Body of pancreas (tissue), 4 donors: ENCODE measurements at regions not wholly inside any gene's neighbourhood (a gene's known extent, or its start where the extent isn't known, plus 50 kb on each side); places are given as distances from the start of the nearest gene placed in this dataset.

Source experiments
- POLR2A ChIP-seq, 3 donors: fragments of 450-650 bp; IDR thresholded peaks; one replicate each; pipeline ENCODE4 v1.6.1; 2016; ENCODE audit warnings: antibody characterized with exemption in 3 of 3, mild to moderate bottlenecking in 2 of 3
- TF ChIP-seq, protein P1 (sequence below), 7 experiments: fragments of 450-650 bp in 4 of 7; fragments of 200-600 bp in 3 of 7; sonication (generic) in 3 of 7; IDR thresholded peaks; one replicate each; pipeline ENCODE4 v1.5.1; 2016 to 2019; ENCODE audit warnings: antibody characterized with exemption in 7 of 7

DNA sequence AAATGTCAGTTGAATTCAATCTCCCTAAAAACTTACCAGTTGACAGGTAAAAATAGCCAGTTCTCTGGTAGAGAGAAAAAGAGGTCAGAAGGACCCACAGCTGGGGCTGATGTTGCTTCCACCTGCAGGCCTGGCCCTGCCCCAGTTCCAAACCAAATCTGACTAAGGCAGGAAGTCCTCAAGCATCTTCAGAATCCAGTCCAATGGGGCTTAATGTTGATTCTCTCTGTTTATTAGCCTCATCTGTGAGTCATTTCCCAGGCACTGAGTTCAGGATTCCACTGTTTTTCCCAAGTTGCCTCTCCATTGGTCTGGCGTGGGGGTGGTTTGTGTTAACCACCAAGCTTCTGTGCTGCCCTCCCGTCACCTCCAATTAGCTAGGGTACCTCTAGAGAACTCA lies 601.8 kb downstream of the INSC start:
- TF ChIP-seq, protein P1, sequence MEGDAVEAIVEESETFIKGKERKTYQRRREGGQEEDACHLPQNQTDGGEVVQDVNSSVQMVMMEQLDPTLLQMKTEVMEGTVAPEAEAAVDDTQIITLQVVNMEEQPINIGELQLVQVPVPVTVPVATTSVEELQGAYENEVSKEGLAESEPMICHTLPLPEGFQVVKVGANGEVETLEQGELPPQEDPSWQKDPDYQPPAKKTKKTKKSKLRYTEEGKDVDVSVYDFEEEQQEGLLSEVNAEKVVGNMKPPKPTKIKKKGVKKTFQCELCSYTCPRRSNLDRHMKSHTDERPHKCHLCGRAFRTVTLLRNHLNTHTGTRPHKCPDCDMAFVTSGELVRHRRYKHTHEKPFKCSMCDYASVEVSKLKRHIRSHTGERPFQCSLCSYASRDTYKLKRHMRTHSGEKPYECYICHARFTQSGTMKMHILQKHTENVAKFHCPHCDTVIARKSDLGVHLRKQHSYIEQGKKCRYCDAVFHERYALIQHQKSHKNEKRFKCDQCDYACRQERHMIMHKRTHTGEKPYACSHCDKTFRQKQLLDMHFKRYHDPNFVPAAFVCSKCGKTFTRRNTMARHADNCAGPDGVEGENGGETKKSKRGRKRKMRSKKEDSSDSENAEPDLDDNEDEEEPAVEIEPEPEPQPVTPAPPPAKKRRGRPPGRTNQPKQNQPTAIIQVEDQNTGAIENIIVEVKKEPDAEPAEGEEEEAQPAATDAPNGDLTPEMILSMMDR (IDR thresholded peaks at IDR 0.05), result no peak
- TF ChIP-seq POLR2A (IDR thresholded peaks at IDR 0.05), result no peak
